GM18498 (cell line): ENCODE measurements at regions not wholly inside any gene's neighbourhood (a gene's known extent, or its start where the extent isn't known, plus 50 kb on each side); places are given as distances from the start of the nearest gene placed in this dataset.

Source experiments
- ATAC-seq: cut with Tn5 transposase; IDR thresholded peaks from one replicate; pipeline ENCODE4 v1.9.1; 2021; ENCODE audit warnings: mild to moderate bottlenecking, moderate library complexity; ENCODE audit not compliant: unreplicated experiment

DNA sequence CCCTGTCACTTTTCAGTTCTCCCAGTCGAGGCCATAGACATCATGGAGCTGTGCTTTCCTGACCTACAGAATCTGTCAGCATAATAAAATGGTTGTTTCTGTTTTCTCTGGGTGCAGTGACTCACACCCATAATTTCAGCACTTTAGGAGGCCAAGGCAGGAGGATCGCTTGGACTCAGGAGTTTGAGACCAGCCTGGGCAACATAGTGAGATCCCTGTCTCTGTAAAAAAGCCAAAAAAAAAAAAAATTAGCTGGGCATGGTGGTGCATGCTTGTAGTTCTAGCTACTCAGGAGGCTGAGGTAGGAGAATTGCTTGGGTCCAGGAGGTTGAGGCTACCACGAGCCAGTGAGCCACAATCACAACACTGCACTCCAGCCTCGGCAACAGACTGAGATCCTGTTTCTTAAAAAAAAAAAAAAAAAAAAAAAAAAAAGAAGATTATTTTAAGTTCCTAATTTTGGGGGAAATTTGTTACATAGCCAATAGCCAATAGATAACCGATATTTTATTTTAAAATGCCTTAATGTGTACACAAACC, 196.2 kb downstream of the ADSS2 start:
- no peak for ATAC-seq

DNA sequence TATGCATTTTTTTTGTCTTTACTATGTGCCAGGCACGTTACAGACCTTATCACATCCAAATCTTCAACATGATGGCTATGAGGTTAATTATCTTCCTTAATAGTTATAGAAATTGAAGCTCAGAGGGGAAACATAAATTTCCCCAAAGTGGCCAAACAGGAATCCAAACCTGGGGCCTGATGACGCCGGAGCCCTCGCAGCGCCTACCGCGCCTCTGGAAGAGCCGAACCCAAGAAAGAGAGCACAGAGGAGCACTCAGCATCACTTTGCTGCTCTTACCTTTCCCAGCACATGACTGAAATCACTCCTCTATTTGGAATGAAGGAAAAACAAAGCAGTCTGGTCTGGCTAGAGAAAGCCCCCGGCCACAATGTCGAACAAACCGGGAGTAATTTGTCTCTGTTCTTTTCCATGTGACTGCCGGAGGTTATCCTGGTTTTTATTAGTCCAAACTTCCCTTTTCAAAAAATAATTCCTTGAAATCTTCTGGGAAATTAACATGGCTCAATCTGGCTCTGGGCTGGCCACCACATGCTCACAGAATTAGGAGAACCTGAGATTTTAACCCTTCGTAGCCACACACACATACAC, 195.5 kb downstream of the ADSS2 start:
- ATAC-seq = no peak

DNA sequence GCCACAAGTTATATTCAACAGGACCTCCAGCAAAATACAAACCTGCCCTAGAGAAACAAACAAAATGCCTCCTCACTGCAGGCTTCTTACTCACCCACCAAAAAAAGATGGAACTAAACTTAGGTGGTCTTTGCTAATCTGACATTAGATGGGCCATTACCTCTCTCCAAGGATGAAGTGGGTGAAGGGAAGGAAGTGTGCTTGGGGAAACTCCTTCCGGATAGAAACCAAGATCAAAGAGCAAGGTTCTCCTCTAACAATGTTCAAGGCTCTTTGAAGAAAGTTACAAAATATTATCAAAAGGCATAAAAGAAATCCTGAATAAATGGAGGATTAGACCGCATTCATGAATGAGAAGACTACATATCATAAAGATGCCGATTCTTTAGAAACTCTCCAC, 187.5 kb downstream of the ADSS2 start:
- ATAC-seq = no peak

DNA sequence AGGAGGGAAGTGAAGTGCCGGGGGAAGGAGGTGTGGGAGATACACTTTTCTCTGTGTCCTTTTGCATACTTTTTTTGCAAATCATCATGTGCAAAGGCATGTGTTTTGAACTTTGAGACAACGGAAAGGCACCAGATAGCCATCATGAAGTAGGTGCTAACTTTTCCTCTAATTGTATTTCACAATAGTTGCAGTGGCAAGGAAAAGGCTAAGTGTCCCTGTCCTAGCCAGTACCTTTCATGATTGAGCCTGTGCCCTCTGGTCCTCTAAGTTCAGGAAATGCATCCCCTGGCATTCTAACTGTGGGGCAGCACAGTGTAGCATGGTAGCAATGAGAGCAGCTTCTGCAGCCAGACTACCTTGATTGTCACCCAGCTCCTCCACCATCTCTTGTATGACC, 186.2 kb downstream of the ADSS2 start:
- no peak for ATAC-seq

DNA sequence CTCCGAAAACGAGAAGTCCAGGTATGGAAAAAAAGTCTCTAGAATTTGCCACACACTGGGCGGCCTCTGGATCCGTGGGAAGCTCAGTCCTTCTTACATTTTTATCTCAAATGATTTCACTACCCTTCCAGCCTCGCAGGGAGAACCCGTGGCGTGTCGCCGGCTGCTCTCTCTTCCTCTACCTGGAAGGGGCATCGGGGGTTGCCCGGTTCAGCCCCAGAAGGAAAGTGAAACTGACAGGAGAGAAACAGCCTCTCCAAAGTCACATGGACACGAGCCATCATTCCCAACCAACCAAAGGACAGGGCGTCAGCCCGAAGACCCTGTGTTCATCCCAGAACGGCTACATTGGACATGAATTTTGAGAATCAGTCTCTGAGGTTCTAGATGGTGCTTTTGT, 182.5 kb downstream of the ADSS2 start:
- ATAC-seq = no peak

DNA sequence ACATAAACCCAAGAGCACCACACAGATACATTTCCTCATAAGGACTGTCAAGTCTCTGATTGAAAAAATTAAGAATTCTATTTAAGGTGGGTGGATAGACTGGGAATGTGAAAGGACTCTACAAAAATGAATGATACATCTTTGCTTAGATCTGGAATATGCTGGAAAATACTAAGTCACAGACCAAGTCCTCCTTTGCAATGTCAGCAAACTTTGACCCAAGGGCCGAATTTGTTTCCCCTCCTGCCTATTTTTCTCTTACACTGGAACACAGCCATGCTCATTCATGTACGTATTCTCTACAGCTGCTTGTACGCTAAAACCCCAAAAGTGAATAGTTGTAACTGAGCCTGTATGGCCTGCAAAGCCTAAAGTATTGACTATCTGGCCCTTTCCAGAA, 180.7 kb downstream of the ADSS2 start:
- ATAC-seq = no peak

DNA sequence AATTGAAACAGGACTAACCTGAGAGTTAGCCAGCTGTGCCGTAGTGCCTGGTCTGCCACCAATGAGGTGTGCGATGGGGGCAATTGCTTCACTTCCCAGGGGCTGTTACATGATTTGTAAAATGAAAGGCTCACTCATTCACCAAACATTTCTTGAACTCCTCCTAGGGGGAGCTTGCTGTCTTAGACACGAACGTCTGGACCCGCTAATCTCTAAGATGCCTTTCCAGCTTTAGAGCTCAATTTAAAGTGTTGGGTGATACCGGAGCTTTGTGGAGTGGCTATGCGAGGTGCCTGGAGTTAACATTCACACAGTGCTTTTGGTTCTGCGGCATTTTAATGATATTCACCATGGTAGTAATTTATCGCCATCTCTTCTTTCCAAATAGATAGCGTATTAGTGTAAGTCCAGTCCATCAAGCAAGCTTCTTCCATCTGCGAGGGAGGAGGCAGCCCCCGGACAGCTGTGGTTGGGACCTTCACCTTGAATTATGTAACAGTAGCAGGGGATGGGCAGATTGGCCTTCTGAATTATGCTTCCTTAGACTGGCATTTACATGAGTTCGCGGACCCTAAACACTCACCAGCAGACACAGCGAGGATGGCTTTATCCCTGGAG, 179.9 kb downstream of the ADSS2 start:
- no peak for ATAC-seq

DNA sequence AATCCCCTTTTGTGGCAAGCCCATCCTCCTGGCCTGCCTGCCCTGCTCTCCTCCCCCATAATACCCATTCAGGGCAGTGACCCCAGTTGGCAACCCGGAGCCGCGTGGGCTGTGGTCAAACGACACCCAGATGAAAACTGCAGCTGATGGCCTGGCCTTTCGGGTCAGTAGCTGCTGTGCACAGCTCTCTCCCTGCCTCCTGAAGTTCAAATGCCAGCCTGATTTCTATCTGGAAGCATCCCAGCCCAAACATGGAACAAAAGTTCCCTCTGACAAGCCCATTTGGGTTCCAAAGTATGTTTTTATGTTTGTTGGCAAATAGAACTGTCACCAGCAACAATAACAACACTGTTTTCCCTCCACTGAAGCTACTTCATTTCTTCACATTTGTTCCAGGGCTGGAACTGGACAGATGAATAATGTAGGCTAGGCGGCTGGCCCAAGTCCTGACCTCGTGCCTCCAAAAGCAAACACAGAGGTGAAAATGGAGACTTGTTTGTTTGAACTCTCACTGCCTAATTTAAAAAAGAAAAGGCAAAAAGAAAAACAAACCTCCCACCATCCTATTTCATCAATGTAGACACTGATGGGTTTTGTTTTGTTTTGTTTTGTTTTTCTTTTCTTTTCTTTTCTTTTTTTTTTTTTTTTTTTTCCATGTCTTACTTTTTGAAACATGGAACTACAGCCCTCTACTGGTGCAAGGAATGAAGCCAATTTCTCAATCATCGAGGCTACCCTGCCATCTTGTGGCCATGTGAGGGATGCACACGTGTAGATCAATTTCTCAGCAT, 179.0 kb downstream of the ADSS2 start:
- ATAC-seq = peak; percentile 89

DNA sequence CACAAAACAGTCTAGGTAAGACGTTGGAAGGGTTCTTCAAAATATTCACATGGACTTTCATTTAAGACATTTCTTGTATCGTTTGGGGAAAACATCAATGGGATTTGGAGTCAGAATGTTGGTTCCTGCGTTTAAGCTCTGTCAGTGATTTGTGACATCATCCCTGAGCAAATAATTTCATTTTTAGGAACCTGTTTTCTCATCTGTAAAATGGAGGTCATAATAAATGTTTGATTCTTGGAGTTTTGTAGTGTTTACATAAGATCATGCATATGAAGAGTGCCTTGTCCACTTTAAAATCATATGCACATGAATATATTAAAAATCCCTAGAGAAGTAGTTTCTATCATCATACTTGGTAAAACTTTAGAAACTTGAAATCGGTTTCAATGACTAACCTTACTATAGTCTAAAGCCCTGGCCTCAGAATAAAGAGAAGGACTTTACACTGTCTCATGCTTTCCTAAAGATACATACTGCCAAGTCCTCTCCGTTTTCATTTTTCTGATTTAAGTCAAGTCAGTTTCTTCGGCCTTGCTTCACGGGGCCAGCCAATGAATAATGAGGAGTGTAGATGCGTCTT, 178.4 kb downstream of the ADSS2 start:
- no peak for ATAC-seq

DNA sequence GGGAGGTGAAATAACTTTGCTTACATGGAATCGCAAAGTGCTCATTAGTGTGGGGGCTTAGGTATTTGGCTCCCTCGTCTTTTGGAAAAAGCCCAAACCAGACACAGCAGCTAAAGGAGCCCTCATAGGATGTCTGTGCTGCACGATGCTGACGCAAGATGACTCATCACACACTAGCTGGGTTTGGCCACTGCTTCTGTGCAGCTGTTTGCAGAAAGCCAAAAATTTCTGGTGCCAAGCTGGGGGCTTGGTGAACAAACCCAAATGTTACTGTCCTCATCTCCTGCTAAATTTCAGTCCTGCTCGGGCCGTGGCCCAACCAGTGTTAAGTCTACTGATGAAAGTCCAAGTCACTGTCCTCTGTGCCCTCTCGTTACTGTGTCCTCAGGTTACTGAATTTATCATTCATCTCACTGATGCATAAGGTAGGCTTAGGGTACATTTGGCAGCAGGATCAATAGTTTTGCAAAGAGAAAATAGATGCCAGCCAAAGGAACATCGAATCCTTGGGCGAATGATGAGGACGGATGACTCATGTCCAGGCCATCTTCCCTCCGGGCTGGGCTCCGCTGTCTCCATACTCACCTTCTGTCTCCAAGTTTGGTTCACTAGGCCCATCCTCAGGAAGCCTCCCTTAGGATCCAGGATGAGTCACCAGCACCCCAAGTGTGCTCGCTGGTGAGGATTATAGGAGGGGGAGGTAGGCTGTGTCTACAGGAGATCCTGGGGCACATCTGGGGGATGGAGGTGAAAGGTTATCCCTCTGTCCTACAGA, 177.7 kb downstream of the ADSS2 start:
- no peak for ATAC-seq

DNA sequence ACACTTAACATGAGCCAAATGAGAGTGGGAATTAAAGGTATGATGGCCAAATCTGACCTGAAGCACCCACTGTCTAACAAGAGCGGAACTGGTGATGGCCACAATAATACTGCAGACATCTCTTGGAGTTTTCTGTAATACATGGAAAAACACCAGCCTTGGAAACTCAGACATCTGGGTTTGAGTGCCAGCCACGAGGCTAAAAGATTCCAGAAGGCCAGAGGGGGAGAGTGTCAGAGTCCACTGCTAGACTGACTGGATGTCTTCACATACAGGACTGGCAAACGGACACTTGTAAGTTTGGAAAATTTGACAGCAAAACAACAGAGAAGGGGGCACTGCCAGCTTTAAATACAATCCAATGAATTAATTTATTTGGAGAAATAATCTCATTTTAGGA, 175.1 kb downstream of the ADSS2 start:
- ATAC-seq = no peak

DNA sequence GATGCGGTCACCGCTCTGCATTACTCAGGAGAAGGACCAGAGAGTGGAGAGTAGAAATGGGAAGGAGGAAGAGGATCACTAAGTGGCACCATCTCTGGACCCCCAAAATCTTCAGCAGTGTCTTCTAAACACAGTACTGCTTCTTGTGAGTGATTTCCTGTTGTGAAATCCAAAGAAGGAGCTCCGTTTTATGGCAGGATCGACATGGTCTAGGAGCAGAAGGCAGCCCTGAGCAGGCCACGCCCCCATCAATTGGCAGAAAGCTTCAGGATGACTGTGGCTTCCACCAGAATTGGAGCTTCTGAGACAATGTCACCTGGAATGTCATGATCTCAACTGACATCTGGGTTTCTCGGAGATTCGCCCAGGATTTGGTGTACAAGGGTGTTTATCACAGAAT, 171.5 kb downstream of the ADSS2 start:
- ATAC-seq = no peak

DNA sequence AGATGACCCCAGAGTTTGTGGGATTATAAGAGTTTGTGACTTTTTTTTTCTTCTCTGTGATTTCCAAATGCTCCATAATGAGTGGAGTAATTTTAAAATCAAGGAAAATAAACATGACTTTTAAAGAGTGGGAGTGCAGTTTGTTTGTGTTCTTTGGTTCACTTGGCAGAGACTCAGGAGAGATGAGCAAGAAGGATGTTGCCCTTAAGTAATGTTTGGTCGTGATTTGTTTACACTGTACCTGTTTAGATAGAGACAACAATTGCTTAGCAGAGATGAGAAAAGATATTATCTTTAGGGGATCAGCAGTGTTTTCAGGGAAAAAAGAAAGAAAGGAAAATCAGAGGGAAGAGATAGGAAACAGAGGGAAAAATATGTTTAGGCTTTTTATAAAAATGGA, 170.8 kb downstream of the ADSS2 start:
- ATAC-seq = no peak

DNA sequence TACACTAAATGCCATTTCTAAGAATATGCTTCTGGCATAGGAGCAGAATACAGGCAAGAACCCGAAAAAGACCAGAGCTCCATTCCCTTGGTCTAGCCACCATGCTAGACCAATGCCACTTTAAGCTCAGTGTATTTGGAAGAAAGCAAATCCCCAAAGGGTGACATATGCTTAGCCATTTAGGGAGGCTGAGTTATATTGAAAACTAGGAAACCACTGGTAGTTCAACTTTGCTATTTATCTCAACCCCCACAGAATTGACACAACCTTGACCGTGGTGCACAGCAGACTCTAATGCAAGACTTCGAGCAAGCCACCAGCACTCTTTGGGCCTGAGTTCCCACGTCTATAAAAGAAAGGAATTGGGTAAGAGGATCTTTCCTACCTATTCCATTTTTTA, 167.9 kb downstream of the ADSS2 start:
- ATAC-seq = no peak

DNA sequence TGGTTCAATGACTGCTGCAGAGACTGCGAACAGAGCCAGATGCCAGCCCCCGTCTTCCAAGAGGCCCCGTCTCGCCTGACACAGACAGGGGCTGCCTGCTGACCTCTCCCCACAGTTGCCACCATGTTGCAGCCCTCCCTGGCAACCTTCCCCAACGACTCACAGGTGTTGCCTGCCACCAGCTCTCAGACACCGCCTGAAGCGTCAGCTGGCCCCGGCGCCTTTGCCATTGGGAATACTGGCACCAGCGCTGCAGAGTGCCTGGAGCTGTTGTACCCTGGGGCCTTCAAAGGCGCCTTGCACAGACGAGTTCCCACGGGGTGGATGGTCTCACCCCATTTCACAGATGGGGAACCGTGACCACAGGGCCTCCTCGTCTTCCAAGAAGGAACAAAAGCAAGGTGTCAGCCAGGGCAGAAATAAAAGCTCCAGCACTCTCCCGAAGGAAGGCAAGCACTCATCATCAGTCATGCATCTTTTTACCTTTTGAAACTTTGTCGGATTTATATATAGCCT, 167.0 kb downstream of the ADSS2 start:
- no peak for ATAC-seq

DNA sequence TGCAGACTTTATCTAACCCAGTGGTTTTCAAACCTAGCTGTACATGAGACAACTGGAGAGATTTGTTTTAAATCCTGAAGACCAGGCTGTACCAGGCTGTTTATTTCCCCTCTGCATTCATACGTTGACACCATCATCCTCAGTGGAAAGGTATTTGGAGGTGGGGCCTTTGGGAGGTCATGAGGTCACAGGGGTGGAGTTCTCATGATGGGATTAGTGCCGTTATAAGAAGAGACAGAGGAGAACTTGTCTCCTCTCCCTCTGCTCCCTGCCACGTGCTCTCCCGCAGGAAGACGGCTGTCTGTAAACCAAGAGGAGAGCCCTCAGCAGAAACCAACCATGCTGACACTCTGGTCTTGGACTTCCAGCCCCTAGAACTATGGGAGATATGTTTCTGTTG, 165.4 kb downstream of the ADSS2 start:
- ATAC-seq = no peak

DNA sequence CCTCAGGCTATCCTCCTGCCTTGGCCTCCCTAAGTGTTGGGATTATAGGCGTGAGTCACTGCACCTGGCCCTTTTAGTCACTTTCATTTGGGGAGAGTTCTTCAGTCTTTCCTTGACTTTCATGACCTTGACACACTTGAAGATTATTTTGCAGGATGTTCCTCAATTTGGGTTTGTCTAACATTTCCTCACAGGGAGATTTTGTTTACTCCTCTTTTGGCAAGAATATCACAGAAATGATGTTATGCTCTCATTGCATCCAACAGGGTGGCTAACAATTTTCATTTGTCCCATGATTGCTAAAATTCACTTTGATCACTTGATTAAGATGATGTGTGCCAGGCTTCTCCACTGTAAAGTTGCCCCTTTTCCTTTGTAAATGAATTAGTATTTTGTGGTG, 164.0 kb downstream of the ADSS2 start:
- no peak for ATAC-seq

DNA sequence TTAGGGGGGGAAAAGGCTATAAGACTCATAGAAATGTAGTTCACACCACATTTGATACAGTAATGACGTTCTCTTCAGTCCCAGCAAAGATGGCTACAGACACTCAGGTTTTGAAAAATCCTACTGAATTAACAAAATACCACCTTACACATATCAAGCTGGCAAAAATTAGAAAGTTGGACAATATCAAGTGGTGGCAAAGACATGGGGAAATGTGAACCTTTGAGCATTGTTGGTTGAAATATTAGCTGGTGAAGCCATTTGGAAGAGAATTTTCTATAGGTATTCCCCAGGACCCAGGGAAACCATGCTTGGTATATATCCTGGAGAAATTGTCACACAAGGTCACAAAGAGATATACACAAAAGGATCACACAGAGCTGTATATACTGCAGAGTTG, 163.0 kb downstream of the ADSS2 start:
- ATAC-seq = no peak

DNA sequence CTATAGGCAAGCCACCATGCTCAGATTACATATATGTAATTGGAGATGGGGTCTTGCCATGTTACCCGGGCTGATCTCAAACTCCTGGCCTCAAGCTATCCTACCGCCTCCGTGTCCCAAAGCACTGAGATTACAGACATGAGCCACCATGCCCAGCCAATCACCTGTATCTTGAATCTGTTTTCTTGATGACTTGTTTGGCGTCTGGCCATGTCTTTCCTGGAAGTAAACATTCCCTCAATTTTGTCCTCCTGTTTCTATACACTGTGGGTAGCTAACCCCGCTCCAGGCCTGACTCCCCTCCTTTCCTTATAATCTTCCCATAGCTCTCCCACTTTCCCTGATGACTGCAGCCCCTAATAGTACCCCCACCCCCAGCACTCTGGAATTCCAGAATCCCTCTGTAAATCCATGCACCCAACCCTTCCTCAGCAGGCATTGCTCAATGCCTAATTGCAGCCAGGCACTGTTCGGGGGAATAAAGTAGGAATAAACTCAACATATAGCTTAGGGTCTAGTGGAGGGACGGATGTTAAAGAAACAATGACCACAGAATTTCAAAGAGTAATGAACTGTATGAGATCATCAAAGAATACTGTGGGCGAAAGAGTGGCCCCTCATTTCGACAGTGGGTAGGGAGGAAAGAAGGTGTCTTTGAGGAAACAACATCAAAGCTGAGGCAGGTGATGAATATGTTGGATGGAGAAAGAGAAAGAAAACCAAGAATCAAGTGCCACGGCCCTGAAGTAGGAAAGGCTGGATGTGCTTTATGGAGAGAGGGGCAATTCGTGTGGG, 161.5 kb downstream of the ADSS2 start:
- ATAC-seq = no peak
